Choroid plexus epithelial cell (primary cell): ENCODE measurements at regions not wholly inside any gene's neighbourhood (a gene's known extent, or its start where the extent isn't known, plus 50 kb on each side); places are given as distances from the start of the nearest gene placed in this dataset.

Experiments used
- DNase-seq: peaks from one replicate; pipeline ENCODE4 v3.0.0-alpha.2; 2010; ENCODE audit warnings: low read depth
- H3K4me3 ChIP-seq: 2 replicates; pipeline ENCODE4 v1.5.1; 2011; ENCODE audit warnings: low read depth, mild to moderate bottlenecking, control low read depth, low read length, moderate library complexity
- CTCF ChIP-seq: conservative IDR thresholded peaks from 2 replicates; pipeline ENCODE4 v1.5.1; 2011; ENCODE audit warnings: low read depth, mild to moderate bottlenecking, control low read depth, inconsistent platforms, low read length, moderate library complexity

GRCh38 chr6:112929641-112930040 lies 582.5 kb downstream of the RFPL4B start:
- no peak for TF ChIP-seq CTCF
- no peak overlapping the region for H3K4me3 ChIP-seq
- DNase-seq: peak; percentile 26

GRCh38 chr6:112931832-112932231 lies 584.7 kb downstream of the RFPL4B start:
- DNase-seq: peak; percentile 71
- TF ChIP-seq CTCF: no peak

GRCh38 chr6:112933947-112934346 lies 586.8 kb downstream of the RFPL4B start:
- no peak for TF ChIP-seq CTCF

More at GRCh38 chr6:112931832-112932231, 584.7 kb downstream of the RFPL4B start:
- no peak overlapping the region for H3K4me3 ChIP-seq

GRCh38 chr6:112934433-112935327 lies 587.5 kb downstream of the RFPL4B start:
- H3K4me3 ChIP-seq: no peak overlapping the region
- DNase-seq: no peak
- no peak for TF ChIP-seq CTCF

More at GRCh38 chr6:112933947-112934346, 586.8 kb downstream of the RFPL4B start:
- H3K4me3 ChIP-seq: no peak overlapping the region
- peak; percentile 38 for DNase-seq

GRCh38 chr6:112935402-112936078 lies 588.4 kb downstream of the RFPL4B start:
- no peak for DNase-seq
- H3K4me3 ChIP-seq: no peak overlapping the region
- TF ChIP-seq CTCF: no peak

GRCh38 chr6:112936079-112936472 lies 588.9 kb downstream of the RFPL4B start:
- DNase-seq: no peak
- TF ChIP-seq CTCF: no peak
- H3K4me3 ChIP-seq: no peak overlapping the region
